ENCODE measurements at regions not wholly inside any gene's neighbourhood (a gene's known extent, or its start where the extent isn't known, plus 50 kb on each side); places are given as distances from the start of the nearest gene placed in this dataset.

DNA sequence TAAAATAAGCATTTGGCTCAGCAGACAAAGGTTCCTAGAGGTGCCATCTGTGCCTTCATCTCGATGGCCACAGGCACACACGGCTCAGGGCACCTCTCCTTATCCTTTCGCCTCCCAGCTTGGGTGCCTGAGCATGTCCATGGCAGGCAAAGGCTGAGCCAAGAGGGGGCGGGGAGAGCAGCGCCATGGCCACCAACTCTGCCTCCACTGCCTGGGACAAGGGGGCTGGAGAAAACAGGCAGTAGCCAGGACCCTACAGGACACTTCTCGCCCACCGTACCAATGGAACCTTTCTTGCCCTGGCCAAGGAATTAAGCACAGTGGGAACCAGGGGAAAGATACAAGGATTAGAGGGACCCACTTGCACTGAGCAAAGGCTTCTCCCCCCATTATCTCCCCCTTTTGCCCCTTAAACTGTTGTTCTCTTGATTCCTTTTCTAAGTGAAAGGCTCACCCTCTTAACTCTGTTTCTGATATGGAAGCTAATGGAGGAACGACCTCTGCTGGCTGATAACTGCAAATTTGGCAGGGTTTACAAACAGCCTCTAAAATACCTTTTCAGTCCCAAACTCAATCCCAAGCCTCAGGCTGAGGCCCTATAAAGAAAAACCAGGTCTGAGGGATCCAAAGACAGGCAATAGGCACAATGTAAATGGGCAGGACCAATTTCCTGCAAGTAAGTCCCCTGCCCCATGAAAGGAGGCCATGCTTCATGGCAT lies 335.2 kb downstream of the ADAM29 start:
- Histone ChIP-seq H3K36me3 (no peaks in the 10 kb centered on the region), H3K4me1 (ENCODE audit: control insufficient read depth in 1 of 2, low read depth in 2 of 2) (no peaks in the 10 kb centered on the region), H3K27ac (no peak overlapping the region), H3K9me3 (no peaks in the 10 kb centered on the region), H3K4me3 (no peak overlapping the region), H3K27me3 (replicated peaks; ENCODE audit: insufficient read depth) (no peaks in the 10 kb centered on the region)
- DNase-seq (ENCODE audit: low spot score) (no peak), ATAC-seq (ENCODE audit: insufficient number of reproducible peaks, low FRiP score, low read depth) (no peak)
- TF ChIP-seq, protein P1, sequence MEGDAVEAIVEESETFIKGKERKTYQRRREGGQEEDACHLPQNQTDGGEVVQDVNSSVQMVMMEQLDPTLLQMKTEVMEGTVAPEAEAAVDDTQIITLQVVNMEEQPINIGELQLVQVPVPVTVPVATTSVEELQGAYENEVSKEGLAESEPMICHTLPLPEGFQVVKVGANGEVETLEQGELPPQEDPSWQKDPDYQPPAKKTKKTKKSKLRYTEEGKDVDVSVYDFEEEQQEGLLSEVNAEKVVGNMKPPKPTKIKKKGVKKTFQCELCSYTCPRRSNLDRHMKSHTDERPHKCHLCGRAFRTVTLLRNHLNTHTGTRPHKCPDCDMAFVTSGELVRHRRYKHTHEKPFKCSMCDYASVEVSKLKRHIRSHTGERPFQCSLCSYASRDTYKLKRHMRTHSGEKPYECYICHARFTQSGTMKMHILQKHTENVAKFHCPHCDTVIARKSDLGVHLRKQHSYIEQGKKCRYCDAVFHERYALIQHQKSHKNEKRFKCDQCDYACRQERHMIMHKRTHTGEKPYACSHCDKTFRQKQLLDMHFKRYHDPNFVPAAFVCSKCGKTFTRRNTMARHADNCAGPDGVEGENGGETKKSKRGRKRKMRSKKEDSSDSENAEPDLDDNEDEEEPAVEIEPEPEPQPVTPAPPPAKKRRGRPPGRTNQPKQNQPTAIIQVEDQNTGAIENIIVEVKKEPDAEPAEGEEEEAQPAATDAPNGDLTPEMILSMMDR (IDR thresholded peaks at IDR 0.05), result no peak

DNA sequence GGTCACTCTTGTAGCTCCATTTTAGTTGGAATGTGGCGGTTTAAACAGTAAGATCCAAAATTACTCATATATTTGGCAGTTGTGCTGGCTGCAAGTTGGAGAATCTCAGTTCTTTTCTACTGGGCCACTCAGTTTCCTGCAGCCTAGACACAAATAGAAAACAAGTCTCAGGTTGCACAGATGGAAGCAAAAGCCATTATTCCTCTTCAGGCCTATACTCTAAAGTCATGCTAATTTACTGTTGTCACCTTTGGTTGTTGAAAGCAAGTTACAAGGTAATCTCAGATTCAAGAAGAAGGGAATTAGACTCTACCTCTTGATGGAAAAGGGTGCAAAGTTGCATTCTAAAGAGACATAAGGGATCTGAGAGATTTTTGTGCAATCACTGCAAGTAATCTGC lies 345.4 kb downstream of the ADAM29 start:
- TF ChIP-seq, protein P1 (IDR thresholded peaks at IDR 0.05), result no peak
- no peak for DNase-seq (ENCODE audit: low spot score)
- Histone ChIP-seq H3K4me1 (ENCODE audit: control insufficient read depth in 1 of 2, low read depth in 2 of 2) (no peaks in the 10 kb centered on the region), H3K9me3 (no peaks in the 10 kb centered on the region), H3K27me3 (replicated peaks; ENCODE audit: insufficient read depth) (no peaks in the 10 kb centered on the region), H3K36me3 (no peaks in the 10 kb centered on the region), H3K27ac (no peak overlapping the region), H3K4me3 (no peak overlapping the region)
- no peak for ATAC-seq (ENCODE audit: insufficient number of reproducible peaks, low FRiP score, low read depth)

DNA sequence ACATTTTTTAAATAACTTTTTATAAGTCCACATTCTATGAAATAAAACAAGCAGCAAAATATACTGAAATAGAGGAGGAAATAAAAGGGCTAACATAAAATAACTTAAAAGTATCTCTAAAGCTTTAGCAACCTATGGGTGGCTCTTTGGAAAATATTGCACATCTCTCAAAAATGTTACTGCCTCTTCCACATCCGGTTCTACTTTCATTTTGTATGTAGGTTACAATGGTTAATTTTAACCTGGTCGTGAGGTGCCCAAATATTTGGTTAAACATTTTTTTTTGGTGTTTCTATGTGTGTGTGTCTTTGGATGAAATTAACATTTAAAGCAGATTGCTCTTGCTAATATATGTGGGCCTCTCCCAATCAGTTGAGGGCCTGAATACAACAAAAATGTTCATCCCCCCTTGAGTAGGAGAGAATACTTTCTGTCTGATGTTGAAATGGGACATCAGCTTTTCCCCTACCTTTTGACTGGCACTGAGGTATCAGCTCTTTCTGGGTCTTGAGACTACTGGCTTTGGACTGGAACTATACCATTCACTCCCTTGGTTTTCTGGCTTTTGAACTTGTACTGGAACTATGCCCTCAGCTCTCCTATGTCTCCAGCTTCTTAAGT lies 353.0 kb downstream of the ADAM29 start:
- DNase-seq (ENCODE audit: low spot score), result no peak

DNA sequence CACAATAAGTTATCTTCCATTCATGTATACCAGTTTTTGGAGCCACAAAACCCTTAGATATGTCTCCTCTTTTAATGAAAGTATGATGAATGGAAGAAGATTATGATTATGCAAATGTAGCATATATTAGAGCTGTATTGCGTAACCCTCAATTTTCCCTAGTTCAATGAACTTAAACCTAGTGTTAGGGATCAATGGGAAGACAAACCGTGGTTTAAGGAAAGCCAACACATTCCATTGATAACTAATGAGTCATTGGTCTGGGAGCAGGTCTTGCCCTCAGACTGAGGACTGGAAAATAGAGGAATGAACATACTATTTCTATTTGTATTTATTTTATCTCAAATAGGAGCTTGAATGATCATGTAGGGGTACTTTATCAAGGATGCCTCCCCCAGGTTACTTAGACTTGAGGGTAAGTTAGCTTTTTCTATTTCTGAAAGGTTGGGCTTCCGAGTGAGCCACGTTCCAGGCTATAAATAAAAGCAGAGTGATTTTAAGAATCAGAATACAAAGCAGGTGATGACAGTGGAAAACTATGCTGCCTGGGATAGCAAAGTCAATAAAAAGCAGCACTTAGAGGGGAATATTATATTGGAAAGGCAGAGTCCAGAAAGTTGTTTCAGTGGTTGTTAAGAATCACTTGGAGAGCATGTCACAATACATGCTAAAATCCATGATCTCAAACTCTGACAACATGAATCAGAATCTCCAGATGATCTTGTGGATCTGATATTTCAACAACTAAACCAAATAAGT lies 356.0 kb downstream of the ADAM29 start:
- DNase-seq (ENCODE audit: low spot score), result no peak
- H3K9me3 ChIP-seq, result no peaks in the 10 kb centered on the region
- H3K4me3 ChIP-seq, result no peak overlapping the region
- ATAC-seq (ENCODE audit: insufficient number of reproducible peaks, low FRiP score, low read depth), result no peak
- no peak overlapping the region for H3K27ac ChIP-seq
- TF ChIP-seq, protein P1 (IDR thresholded peaks at IDR 0.05), result no peak
- H3K4me1 ChIP-seq (ENCODE audit: control insufficient read depth in 1 of 2, low read depth in 2 of 2), result peaks cover 0 to 5% of the 10 kb centered on the region in 2 donors
- no peaks in the 10 kb centered on the region for H3K27me3 ChIP-seq (replicated peaks; ENCODE audit: insufficient read depth)
- no peaks in the 10 kb centered on the region for H3K36me3 ChIP-seq

More for the DNA sequence above, 353.0 kb downstream of the ADAM29 start:
- Histone ChIP-seq H3K4me3 (no peak overlapping the region), H3K9me3 (no peaks in the 10 kb centered on the region), H3K4me1 (ENCODE audit: control insufficient read depth in 1 of 2, low read depth in 2 of 2) (peaks cover 0 to 5% of the 10 kb centered on the region in 2 donors), H3K36me3 (no peaks in the 10 kb centered on the region), H3K27ac (no peak overlapping the region), H3K27me3 (replicated peaks; ENCODE audit: insufficient read depth) (no peaks in the 10 kb centered on the region)
- ATAC-seq (ENCODE audit: insufficient number of reproducible peaks, low FRiP score, low read depth), result no peak
- TF ChIP-seq, protein P1 (IDR thresholded peaks at IDR 0.05), result no peak

DNA sequence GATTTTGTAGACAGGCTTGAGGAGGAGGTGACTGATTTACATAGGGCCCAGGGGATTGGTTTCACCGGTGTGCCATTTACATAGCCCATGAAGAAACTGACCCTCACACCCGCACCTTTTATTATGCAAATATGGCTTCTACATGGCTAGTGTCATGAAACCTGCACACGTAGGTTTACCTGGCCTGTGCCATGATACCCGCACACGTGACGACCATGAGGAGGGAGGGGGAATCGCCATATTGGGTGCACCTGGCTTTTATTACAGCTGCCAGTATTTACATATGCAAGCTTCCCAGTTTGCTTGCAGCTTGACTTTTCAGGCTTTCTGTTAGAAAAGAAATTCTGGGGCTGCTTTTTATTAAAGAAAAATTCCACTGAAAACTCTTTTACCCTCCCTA lies 359.7 kb downstream of the ADAM29 start:
- TF ChIP-seq, protein P1 (IDR thresholded peaks at IDR 0.05), result no peak
- ATAC-seq (ENCODE audit: insufficient number of reproducible peaks, low FRiP score, low read depth) (no peak), DNase-seq (ENCODE audit: low spot score) (no peak)
- H3K27ac ChIP-seq, result no peak overlapping the region
- H3K4me3 ChIP-seq, result no peak overlapping the region
- peaks cover 0 to 5% of the 10 kb centered on the region in 2 donors for H3K4me1 ChIP-seq (ENCODE audit: control insufficient read depth in 1 of 2, low read depth in 2 of 2)
- no peaks in the 10 kb centered on the region for H3K27me3 ChIP-seq (replicated peaks; ENCODE audit: insufficient read depth)
- H3K9me3 ChIP-seq, result no peaks in the 10 kb centered on the region
- H3K36me3 ChIP-seq, result no peaks in the 10 kb centered on the region
